PC-9 (cell line): ENCODE measurements at regions not wholly inside any gene's neighbourhood (a gene's known extent, or its start where the extent isn't known, plus 50 kb on each side); places are given as distances from the start of the nearest gene placed in this dataset.

Experiments used
- BruUV-seq: library from RNA; stranded (reverse); fragments of 400-500 nt; replicated peaks from 2 replicates; lab custom pipeline; 2021; lab: Mats Ljungman, UMichigan
- CTCF ChIA-PET: fragments of 300-600 bp; sonication (Branson Sonifier 250); formaldehyde crosslinking; loops from one replicate; lab custom pipeline; 2022; ENCODE audit warnings: antibody characterized with exemption; lab: Charles Lee
- POLR2A ChIA-PET: fragments of 300-600 bp; sonication (Branson Sonifier 250); formaldehyde crosslinking; loops from one replicate; lab custom pipeline; 2022; ENCODE audit warnings: antibody characterized with exemption; ENCODE audit not compliant: unreplicated experiment; lab: Charles Lee
- DNase-seq, 2 experiments: peaks; one replicate each; pipeline versions ENCODE4 v3.0.0 to v3.0.0-alpha.2; 2015 to 2022; ENCODE audit warnings: mixed read lengths in 1 of 2
- H2AFZ ChIP-seq: fragments of 200-600 bp; sonication (generic); 2 replicates; pipeline ENCODE4 v1.8.1; 2017; ENCODE audit warnings: antibody characterized with exemption
- H3F3A ChIP-seq: fragments of 200-600 bp; sonication (generic); 2 replicates; pipeline ENCODE4 v1.8.1; 2017; ENCODE audit warnings: antibody characterized with exemption, mild to moderate bottlenecking, low read depth; ENCODE audit not compliant: insufficient read depth
- H3K27ac ChIP-seq: fragments of 200-600 bp; sonication (generic); 2 replicates; pipeline ENCODE4 v1.6.1; 2016; ENCODE audit warnings: mixed run types
- H3K27me3 ChIP-seq: fragments of 200-600 bp; sonication (generic); 2 replicates; pipeline ENCODE4 v1.6.1; 2016; ENCODE audit warnings: low read depth, mixed run types; ENCODE audit not compliant: insufficient read depth
- H3K36me3 ChIP-seq: fragments of 200-600 bp; sonication (generic); 2 replicates; pipeline ENCODE4 v1.6.1; 2016; ENCODE audit warnings: low read depth, mixed run types
- H3K4me1 ChIP-seq: fragments of 200-600 bp; sonication (generic); replicated peaks from 2 replicates; pipeline ENCODE4 v1.6.1; 2016; ENCODE audit warnings: mixed run types; ENCODE audit not compliant: insufficient read depth
- H3K4me2 ChIP-seq: fragments of 200-600 bp; sonication (generic); 2 replicates; pipeline ENCODE4 v1.6.1; 2017; ENCODE audit warnings: mixed run types
- H3K4me3 ChIP-seq: fragments of 200-600 bp; sonication (generic); 2 replicates; pipeline ENCODE4 v1.6.1; 2016; ENCODE audit warnings: mixed run types
- H3K79me2 ChIP-seq: fragments of 200-600 bp; sonication (generic); 2 replicates; pipeline ENCODE4 v1.6.1; 2017; ENCODE audit warnings: low read depth, mixed run types
- H3K9me2 ChIP-seq: fragments of 200-600 bp; sonication (generic); 2 replicates; pipeline ENCODE4 v1.8.1; 2017; ENCODE audit warnings: mild to moderate bottlenecking; ENCODE audit not compliant: insufficient read depth
- H3K9me3 ChIP-seq: fragments of 200-600 bp; sonication (generic); 2 replicates; pipeline ENCODE4 v1.8.1; 2016; ENCODE audit warnings: low read depth; ENCODE audit not compliant: insufficient read depth
- H4K20me1 ChIP-seq: fragments of 200-600 bp; sonication (generic); 2 replicates; pipeline ENCODE4 v1.8.1; 2017; ENCODE audit not compliant: insufficient read depth
- CTCF ChIP-seq: fragments of 200-600 bp; sonication (generic); conservative IDR thresholded peaks from 2 replicates; pipeline ENCODE4 v1.6.1; 2017; ENCODE audit warnings: mixed run types, antibody characterized with exemption, mild to moderate bottlenecking, moderate library complexity
- EZH2 ChIP-seq: fragments of 200-600 bp; sonication (generic); IDR thresholded peaks from 2 replicates; pipeline ENCODE4 v1.8.0; 2017; ENCODE audit warnings: antibody characterized with exemption, low read depth
- intact Hi-C: fragments of 100-400 bp; cut with micrococcal nuclease; formaldehyde crosslinking; loops from one replicate; pipeline ENCODE4 v1.10.0; 2022; ENCODE audit not compliant: unreplicated experiment

- Histone ChIP-seq H3K36me3 (no peaks in the 10 kb centered on the region), H3K9me2 (no peaks in the 10 kb centered on the region), H2AFZ (no peak overlapping the region), H3K27me3 (no peaks in the 10 kb centered on the region; the same call in none of the 2 replicates), H3K4me1 (no peaks in the 10 kb centered on the region), H3F3A (no peaks in the 10 kb centered on the region), H3K9me3 (no peaks in the 10 kb centered on the region), H4K20me1 (no peaks in the 10 kb centered on the region), H3K4me3 (no peak overlapping the region), H3K27ac (no peak overlapping the region), H3K79me2 (no peaks in the 10 kb centered on the region), H3K4me2 (no peak overlapping the region)
- DNase-seq, result no peak
- ChIA-PET CTCF (no interaction called here), POLR2A (no interaction called here)
- no peak for TF ChIP-seq CTCF
- no peak for TF ChIP-seq EZH2
- BruUV-seq, result no TSS peak
- intact Hi-C loops, result no loop called here
Observed at GRCh38 chr10:121221991-121222390, 370.8 kb downstream of the WDR11 start.

- TF ChIP-seq EZH2 (no peak), CTCF (no peak)
- no TSS peak for BruUV-seq
- no peak for DNase-seq
Observed at GRCh38 chr10:121222842-121223241, 371.7 kb downstream of the WDR11 start.

GRCh38 chr10:121231079-121231478 is 367.2 kb downstream of the FGFR2 start:
- H3K9me3 ChIP-seq, result no peaks in the 10 kb centered on the region
- H3K27ac ChIP-seq, result no peak overlapping the region
- H3K9me2 ChIP-seq, result no peaks in the 10 kb centered on the region
- ChIA-PET POLR2A (no interaction called here), CTCF (no interaction called here)
- no peaks in the 10 kb centered on the region for H3K79me2 ChIP-seq
- TF ChIP-seq EZH2 (no peak), CTCF (no peak)
- H3K4me2 ChIP-seq, result no peak overlapping the region
- H3K4me3 ChIP-seq, result no peak overlapping the region
- H3K27me3 ChIP-seq, result peaks cover 7% of the 10 kb centered on the region; the same call in 1 of the 2 replicates
- H3K4me1 ChIP-seq, result no peaks in the 10 kb centered on the region
- intact Hi-C loops, result no loop called here
- H3K36me3 ChIP-seq, result no peaks in the 10 kb centered on the region
- no peaks in the 10 kb centered on the region for H3F3A ChIP-seq
- H4K20me1 ChIP-seq, result no peaks in the 10 kb centered on the region
- H2AFZ ChIP-seq, result no peak overlapping the region
- BruUV-seq, result no TSS peak
- DNase-seq, result no peak

More at GRCh38 chr10:121222842-121223241, 371.7 kb downstream of the WDR11 start:
- H3F3A ChIP-seq, result no peaks in the 10 kb centered on the region
- no peaks in the 10 kb centered on the region for H4K20me1 ChIP-seq
- H3K27ac ChIP-seq, result no peak overlapping the region
- H3K79me2 ChIP-seq, result no peaks in the 10 kb centered on the region
- H3K27me3 ChIP-seq, result no peaks in the 10 kb centered on the region; the same call in none of the 2 replicates
- H3K36me3 ChIP-seq, result no peaks in the 10 kb centered on the region
- H3K4me1 ChIP-seq, result no peaks in the 10 kb centered on the region
- no peak overlapping the region for H2AFZ ChIP-seq
- no peak overlapping the region for H3K4me2 ChIP-seq
- POLR2A ChIA-PET, result no interaction called here
- no peak overlapping the region for H3K4me3 ChIP-seq
- CTCF ChIA-PET, result no interaction called here
- H3K9me2 ChIP-seq, result no peaks in the 10 kb centered on the region
- intact Hi-C loops, result no loop called here
- H3K9me3 ChIP-seq, result no peaks in the 10 kb centered on the region
